HG02970 (cell line): ENCODE measurements at regions not wholly inside any gene's neighbourhood (a gene's known extent, or its start where the extent isn't known, plus 50 kb on each side); places are given as distances from the start of the nearest gene placed in this dataset.

ENCODE experiments used
- ATAC-seq: cut with Tn5 transposase; IDR thresholded peaks from one replicate; pipeline ENCODE4 v1.9.1; 2021; ENCODE audit warnings: mild to moderate bottlenecking, moderate library complexity, moderate number of reproducible peaks; ENCODE audit not compliant: unreplicated experiment, low FRiP score

DNA sequence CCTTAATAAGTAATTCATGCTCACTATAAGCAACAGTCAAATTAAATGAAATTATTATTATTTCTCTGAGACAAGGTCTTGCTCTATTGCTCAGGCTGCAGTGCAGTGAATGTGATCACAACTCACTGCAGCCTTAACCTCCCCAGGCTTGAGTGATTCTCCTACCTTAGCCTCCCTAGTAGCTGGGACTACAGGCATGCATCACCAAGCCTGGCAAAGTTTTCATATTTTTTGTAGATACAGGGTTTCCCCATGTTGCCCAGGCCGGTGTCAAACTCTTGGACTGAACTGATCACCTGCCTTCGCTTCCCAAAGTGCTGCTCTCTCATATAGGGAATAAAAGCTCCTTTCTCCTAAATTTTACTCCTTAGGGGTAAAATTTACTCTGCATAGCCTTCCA lies 74.9 kb upstream of the GAREM1 start:
- ATAC-seq = no peak

DNA sequence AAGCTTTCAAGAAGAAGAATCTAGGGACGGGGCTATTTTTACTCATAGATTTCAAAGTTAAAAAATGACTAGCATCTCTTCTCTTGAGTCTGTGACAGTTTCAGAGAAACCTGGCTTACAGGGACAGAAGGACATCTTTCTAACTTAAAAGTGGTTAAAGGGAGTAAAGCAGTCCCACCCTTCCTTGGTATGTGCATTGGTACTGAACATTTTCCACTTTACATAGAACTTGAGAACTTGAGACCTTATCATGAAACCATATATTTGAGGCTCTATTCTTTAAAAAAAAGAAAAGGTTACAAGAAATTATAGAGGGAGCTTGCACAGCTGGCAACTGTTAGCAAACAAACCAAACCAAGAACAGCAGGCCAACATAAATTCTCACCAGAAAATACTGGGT lies 73.4 kb upstream of the GAREM1 start:
- ATAC-seq = no peak

DNA sequence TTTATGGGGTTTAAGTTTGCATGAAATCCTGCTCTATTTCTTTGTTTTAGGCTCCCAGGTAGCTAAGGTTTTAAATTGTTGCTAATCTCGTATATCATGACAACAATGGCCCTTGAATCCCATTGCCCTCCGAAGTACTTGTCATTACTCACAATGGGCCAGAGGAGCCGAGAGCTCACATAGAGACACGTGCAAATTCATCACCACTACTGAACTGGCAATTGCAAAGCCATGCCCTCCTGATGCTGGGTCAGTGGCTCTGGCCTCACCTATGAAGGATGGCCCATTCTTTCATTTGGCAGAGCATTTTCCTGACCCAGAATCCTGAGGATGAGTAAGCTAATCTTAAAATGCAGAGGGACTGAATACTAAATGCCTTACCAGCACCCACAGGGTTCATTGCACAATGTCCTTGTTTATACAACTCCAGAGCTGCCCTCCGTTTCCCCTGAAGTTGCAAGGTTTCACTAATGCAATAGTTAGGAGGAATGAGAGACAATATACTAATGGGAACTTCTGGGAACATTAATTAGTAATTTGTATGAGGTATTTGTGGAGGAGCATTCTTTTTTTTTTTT lies 71.6 kb upstream of the GAREM1 start:
- ATAC-seq = no peak

DNA sequence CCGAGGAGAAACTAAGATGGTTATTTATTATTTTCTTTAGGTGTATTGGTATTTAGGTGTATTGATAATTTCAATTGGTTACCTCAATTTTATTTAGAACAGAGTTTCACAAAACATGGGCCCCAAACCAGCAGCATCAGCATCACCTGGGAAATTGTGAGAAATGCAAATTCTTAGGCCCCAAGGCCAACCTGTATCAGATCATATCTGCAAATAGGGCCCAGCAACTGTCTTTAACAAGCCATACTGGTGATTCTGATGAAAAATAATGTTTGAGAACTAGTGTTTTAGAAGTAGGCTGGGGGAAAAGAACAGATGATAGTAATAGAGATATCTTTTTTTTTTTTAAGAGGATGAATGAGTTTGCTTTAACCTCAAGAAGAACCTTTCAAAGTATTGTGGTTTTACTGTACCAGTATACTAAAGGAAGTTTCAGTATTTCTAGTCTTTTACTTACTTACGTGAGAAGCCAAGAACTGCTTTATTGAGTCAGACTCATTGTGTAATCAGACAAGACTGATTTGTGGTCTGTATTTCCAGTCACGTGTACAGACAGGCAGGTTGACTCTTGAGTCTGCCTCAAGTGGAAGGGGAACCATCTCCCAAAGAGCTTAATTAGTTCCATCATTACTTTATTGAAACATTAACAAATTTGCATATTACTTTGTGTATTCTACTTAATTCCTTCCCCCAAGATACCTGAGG lies 60.4 kb upstream of the GAREM1 start:
- ATAC-seq = peak; percentile 51

DNA sequence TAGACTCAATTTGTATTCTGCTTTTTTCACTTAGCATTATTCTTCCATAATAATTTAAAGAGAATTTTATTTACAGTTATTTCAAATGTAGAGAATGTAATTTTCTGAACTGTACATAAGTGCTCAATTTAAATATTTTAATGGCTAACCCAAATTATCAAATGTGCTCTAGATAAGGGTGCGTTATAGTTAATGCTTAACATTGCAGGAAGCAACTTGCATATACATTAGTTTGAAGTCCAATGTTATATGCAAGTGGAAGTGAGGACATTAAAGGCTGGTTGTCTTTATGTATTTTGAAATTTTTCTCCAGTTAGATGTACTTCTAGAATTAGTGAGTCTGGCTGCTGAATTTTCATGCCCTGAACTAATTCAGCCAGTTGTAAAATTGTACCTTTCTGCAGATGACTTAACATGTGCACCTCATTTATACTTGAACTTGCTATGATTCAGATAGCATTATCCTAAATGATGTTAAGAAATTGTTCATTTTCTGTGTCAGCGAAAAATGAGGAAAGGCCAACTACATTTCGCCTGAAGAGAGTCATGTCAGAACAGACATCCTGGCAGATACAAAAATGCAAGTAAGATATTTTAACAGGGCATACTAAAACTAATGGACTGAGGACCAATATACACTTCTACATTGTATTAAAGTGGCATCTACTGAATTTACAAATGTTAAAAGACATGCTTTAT lies 59.2 kb upstream of the GAREM1 start:
- no peak for ATAC-seq

DNA sequence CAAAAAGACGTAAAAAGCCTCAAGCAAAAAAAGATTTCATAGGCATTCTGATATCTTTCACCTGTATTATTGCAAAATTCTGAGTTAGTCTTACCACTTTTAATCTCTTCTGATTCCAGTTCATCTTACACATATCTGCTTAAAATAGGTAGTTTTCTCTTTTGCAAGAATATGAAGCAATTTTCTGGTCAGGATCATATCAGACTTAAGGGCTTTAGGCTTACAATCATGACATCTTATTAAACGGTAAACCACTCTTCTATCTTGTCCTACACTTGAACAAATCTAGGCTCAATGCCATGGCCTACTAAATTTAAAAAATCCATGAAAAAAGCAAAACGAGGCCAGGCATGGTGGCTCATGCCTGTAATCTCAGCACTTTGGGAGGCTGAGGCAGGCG lies 50.1 kb upstream of the GAREM1 start:
- ATAC-seq = no peak
